HL-60 (cell line): ENCODE measurements at regions not wholly inside any gene's neighbourhood (a gene's known extent, or its start where the extent isn't known, plus 50 kb on each side); places are given as distances from the start of the nearest gene placed in this dataset.

Experiments
- GABPA ChIP-seq: IDR thresholded peaks from 2 replicates; pipeline ENCODE4 v1.6.1; 2012; ENCODE audit warnings: low read depth
- POLR2AphosphoS5 ChIP-seq: IDR thresholded peaks from 2 replicates; pipeline ENCODE4 v1.6.1; 2012; ENCODE audit warnings: low read depth
- TF ChIP-seq, protein P1 (sequence below): IDR thresholded peaks from one replicate; pipeline ENCODE4 v1.5.1; 2011; ENCODE audit warnings: low read length, control low read depth, inconsistent platforms; ENCODE audit not compliant: insufficient read depth
- TF ChIP-seq, protein P2 (sequence below): IDR thresholded peaks from 2 replicates; pipeline ENCODE4 v1.6.1; 2012; ENCODE audit warnings: low read depth; ENCODE audit not compliant: insufficient replicate concordance

DNA sequence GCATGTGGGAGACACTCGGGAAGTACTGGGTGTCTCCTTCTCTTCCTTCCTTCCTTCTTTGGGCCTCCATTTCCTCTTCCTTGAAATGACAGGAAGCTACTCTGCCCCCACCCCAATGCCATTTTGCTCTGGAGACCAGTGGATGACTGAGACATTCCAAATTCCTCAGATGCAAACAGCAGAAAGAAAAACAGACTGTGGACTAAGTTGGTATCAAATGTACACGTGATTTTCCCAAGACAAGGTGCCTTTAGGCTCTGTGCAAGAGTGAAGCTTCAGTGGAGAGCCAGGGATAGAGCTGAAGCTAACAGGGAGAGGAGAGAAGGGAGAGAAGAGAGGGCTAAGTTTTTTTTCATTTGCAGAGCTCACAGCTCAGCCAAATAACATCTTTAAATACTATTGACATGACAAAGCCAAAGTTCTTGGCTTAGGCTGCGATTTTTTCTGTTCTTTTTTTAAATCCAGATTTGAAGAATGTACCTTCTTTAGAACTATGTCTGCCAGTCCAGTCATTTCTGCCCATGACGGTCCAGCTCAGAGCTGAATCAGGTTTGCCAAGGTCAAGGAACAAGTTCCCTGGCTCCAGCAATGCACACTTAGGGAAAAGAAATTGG is 84.5 kb upstream of the LCLAT1 start:
- TF ChIP-seq POLR2AphosphoS5 (no peak), GABPA (no peak)
- TF ChIP-seq, protein P1, sequence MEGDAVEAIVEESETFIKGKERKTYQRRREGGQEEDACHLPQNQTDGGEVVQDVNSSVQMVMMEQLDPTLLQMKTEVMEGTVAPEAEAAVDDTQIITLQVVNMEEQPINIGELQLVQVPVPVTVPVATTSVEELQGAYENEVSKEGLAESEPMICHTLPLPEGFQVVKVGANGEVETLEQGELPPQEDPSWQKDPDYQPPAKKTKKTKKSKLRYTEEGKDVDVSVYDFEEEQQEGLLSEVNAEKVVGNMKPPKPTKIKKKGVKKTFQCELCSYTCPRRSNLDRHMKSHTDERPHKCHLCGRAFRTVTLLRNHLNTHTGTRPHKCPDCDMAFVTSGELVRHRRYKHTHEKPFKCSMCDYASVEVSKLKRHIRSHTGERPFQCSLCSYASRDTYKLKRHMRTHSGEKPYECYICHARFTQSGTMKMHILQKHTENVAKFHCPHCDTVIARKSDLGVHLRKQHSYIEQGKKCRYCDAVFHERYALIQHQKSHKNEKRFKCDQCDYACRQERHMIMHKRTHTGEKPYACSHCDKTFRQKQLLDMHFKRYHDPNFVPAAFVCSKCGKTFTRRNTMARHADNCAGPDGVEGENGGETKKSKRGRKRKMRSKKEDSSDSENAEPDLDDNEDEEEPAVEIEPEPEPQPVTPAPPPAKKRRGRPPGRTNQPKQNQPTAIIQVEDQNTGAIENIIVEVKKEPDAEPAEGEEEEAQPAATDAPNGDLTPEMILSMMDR, result no peak
- TF ChIP-seq, protein P2, sequence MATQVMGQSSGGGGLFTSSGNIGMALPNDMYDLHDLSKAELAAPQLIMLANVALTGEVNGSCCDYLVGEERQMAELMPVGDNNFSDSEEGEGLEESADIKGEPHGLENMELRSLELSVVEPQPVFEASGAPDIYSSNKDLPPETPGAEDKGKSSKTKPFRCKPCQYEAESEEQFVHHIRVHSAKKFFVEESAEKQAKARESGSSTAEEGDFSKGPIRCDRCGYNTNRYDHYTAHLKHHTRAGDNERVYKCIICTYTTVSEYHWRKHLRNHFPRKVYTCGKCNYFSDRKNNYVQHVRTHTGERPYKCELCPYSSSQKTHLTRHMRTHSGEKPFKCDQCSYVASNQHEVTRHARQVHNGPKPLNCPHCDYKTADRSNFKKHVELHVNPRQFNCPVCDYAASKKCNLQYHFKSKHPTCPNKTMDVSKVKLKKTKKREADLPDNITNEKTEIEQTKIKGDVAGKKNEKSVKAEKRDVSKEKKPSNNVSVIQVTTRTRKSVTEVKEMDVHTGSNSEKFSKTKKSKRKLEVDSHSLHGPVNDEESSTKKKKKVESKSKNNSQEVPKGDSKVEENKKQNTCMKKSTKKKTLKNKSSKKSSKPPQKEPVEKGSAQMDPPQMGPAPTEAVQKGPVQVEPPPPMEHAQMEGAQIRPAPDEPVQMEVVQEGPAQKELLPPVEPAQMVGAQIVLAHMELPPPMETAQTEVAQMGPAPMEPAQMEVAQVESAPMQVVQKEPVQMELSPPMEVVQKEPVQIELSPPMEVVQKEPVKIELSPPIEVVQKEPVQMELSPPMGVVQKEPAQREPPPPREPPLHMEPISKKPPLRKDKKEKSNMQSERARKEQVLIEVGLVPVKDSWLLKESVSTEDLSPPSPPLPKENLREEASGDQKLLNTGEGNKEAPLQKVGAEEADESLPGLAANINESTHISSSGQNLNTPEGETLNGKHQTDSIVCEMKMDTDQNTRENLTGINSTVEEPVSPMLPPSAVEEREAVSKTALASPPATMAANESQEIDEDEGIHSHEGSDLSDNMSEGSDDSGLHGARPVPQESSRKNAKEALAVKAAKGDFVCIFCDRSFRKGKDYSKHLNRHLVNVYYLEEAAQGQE, result no peak
